A204.1 (cell line): ENCODE measurements at regions not wholly inside any gene's neighbourhood (a gene's known extent, or its start where the extent isn't known, plus 50 kb on each side); places are given as distances from the start of the nearest gene placed in this dataset.
"Not testable (repeated sequence)": the region's sequence is repeated elsewhere in the genome, so short reads cannot be mapped to it uniquely, and the experiment has no call there.

Experiments
- FAIRE-seq: peaks from 2 replicates; lab custom pipeline; 2012; peaks lifted over from hg19 to GRCh38; lab: Jason Lieb, UNC

- no peak for FAIRE-seq
Measured at GRCh38 chr2:142827170-142827569, 50.3 kb upstream of the KYNU start.

- no peak for FAIRE-seq
Measured at GRCh38 chr2:142825861-142826260, 51.6 kb upstream of the KYNU start.

DNA sequence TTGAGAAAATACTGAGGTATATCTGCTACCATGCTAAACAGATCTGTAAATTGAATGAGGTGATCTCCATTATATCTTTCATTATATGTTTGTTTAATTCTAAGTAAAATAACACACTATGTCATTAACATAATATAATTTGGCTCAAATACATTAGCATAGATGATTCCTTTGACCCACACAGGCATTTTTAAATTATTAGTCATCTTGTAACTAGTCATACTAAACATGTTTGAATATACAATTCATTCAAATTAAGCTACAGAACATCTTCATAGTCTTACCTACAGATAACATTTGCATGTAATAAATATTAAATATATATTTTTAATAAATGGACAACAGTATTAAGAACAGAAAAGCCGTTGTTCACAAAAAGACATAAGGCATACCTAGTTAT, 52.7 kb upstream of the KYNU start:
- no peak for FAIRE-seq

- no peak for FAIRE-seq
Measured at GRCh38 chr2:142822190-142822589, 55.3 kb upstream of the KYNU start.

GRCh38 chr2:142819411-142819810, 58.1 kb upstream of the KYNU start:
- no peak for FAIRE-seq

- no peak for FAIRE-seq
Measured at GRCh38 chr2:142815375-142815774, 62.1 kb upstream of the KYNU start.

DNA sequence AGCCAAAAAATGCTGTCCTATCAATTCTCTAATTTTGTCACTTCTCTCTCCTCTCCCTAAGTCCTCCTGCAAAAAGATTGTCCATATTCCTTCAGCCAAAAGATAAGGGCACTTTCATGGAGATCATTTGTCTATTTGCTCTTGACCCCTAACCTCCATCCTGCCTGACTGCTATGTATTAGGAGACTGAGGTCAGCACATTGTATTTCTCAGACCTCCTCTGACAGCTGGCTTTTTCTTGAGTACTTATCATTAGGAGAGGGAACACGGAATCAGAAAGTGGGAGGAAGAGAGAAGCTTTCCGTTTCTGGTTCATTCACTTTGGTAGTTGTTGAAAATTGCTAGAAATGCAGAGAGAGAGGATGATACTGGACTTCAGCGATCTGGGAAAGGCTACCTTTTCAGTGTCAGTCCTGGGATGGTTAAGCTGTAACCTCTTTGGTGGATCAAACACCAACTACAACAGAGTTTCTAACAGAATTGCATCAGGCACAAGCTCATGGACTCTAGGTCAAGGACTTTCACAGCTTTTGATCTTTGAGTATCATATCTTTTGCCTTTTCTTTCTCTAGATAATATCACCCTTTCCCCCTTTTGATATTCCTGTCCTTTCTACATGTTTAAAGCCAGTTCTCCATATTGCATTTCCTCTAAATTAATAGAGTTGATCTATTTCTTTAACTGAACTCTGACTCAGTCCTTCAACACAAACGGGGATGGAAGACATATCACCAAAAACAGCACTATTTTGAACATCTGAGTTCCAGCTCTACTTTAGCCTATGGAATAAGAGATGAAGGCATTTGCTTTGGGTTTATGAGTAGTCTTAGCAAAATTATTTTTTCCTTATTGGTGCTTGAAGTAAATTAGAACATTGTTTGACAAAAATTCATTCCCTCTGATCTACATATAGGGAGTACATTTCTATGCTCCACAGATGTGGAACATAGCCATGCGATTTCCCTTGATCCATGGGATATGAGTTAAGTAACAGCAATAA, 63.3 kb upstream of the KYNU start:
- no peak for FAIRE-seq

- not testable (repeated sequence) for FAIRE-seq
Measured at GRCh38 chr2:142811644-142812043, 65.8 kb upstream of the KYNU start.

- FAIRE-seq, result no peak
Measured at GRCh38 chr2:142805244-142805643, 72.2 kb upstream of the KYNU start.

DNA sequence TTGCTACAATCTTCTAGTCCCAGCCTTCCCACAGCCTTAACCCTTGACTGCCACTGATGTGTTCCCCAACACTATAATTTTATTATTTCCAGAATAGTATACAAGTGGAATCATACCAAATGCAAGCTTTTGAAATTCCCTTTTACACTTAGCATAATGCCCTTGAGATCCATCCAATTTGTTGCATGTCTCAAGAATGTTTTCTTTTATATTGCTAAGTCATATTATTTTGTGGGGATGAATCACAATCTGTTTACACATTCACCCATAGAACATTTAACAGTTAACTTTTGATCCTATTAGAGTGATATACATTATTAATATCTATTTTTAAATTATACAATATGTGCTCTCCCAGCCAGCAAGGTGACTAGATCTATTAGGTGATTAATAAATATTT, 74.3 kb upstream of the KYNU start:
- no peak for FAIRE-seq

- FAIRE-seq, result no peak
Measured at GRCh38 chr2:142796588-142796987, 80.9 kb upstream of the KYNU start.

DNA sequence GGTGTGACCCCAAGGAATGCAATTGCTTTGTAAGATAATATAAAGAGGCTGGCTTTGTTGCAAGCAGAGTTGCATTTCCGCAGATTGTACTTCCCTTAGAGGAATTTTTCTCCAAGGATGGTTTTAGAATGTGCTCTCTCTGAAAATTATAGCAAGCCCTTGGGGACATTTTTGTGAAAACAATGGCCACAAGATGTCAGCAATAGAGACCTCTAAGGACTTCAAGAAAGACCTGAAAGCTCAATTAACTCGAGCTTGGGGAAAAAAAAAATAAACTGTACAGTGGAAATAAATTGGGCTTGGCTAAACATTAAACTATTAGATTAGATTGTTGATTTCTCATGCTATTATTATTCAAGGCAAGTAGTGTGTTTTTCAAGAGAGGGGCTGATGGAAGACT, 81.3 kb upstream of the KYNU start:
- no peak for FAIRE-seq

DNA sequence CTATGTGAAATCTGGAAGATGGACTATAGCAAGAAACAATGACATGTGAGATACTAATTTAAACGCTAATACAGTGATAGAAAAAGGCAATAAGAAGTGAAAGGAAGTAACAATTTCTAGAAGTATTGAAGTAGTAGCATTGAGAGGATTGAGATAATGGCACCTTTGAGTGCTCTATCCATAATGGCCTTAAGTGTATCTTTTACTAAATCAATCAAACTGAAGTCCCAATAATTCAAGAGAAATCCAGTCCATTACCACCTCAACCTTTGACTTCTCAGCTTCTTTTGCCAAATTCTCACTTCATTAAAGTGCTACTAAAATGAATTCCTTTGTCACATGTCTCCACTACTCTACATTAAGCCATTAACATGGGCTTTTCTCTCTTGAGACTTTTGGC, 82.6 kb upstream of the KYNU start:
- FAIRE-seq, result no peak

DNA sequence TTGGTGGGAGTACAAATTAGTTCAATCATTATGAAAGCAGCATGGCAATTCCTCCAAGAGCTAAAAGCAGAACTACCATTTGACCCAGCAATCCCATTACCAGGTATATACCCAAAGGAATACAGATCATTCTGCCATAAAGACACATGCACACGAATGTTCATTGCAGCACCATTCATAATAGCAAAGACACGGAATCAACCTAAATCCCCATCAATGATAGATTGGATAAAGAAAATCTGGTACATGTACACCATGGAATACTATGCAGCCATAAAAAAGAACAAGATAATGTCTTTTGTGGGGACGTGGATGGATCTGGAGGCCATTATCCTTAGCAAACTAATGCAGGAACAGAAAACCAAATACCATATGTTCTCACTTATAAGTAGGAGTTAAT, 85.1 kb upstream of the KYNU start:
- not testable (repeated sequence) for FAIRE-seq

DNA sequence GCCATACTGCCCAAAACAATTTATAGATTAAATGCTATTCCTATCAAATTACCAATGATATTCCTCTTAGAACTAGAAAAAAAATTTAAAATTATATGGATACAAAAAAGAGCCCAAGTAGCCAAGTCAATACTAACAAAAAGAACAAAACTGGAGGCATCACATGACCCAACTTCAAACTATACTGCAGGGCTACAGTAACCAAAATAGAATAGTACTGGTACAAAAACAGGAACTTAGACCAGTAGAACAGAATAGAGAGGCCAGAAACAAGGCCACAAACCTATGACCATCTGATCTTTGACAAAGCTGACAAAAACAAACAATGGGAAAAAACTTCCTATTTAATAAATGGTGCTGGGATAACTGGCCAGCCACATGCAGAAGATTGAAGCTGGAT, 86.1 kb upstream of the KYNU start:
- no peak for FAIRE-seq

GRCh38 chr2:142786918-142787702, 90.4 kb upstream of the KYNU start:
- FAIRE-seq, result no peak

GRCh38 chr2:142782942-142783443, 94.5 kb upstream of the KYNU start:
- FAIRE-seq, result no peak

GRCh38 chr2:142781146-142781545, 96.3 kb upstream of the KYNU start:
- FAIRE-seq, result no peak

GRCh38 chr2:142778289-142778688, 99.2 kb upstream of the KYNU start:
- FAIRE-seq, result no peak

DNA sequence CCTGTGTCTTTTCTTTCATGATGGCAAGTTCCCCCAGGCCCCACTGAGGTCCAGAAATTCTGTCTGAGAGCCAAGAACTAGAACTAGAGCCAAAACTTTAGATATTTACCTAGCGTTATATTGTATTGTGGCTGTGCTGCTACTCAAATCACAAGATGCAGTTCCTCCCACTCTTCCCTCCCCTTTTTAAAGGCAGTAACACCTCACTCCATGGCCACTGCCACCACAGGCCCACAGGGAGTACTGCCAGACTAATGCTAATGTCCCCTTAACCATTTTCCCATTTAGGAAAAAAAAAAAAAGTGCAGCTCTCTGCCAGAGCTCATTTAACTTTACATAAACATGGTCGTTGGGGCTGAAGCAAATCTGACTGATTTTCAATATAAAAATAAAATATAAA, 99.7 kb upstream of the KYNU start:
- no peak for FAIRE-seq

DNA sequence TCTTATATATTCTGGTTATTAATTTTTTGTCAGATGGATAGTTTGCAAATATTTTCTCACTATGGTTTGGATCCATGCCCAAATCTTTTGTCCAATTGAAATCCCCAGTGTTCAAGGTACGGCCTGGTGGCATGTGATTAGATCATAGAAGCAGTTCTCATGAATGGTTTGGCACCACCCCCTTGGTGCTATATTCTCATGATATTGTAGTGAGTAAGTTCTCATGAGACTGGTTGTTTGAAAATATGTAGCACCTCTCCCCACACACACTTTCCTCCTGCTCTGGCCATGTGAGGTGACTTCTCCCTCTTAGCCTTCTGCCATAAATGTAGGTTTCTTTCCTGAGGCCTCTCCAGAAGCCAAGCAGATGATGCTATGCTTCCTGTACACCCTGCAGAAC, 107.7 kb upstream of the KYNU start:
- no peak for FAIRE-seq

DNA sequence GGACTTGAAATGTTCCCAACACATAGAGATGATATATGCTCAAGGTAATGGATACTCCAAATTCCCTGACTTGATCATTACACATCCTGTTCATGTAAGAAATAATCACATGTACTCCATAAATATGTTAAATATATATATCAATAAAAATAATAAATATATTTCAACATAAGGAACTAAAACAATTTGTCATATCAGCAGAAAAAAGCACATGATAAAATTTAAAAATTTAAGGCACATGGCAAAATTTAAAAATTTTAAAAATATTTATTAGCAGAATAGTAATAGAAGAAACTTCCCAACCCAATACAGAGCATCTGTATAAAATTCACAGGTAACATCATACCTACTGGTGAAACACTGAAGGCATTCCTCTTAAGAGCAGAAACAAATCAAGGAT, 109.6 kb upstream of the KYNU start:
- FAIRE-seq, result peak; percentile 9

- FAIRE-seq, result no peak
Measured at GRCh38 chr2:142758973-142759372, 118.5 kb upstream of the KYNU start.
